Stimulated activated CD4-positive, alpha-beta T cell treated with anti-CD3 and anti-CD28 coated beads, Interleukin-15, amount 100 ng/mL, for 48 hours (primary cell): ENCODE measurements at regions not wholly inside any gene's neighbourhood (a gene's known extent, or its start where the extent isn't known, plus 50 kb on each side); places are given as distances from the start of the nearest gene placed in this dataset.
"Not testable (repeated sequence)": the region's sequence is repeated elsewhere in the genome, so short reads cannot be mapped to it uniquely, and the experiment has no call there.

ENCODE experiments used
- DNase-seq, 2 donors: peaks; one replicate each; pipeline ENCODE4 v3.0.0-alpha.2; 2020; ENCODE audit warnings: low read depth in 2 of 2

- not testable (repeated sequence) for DNase-seq
Observed at GRCh38 chr1:83251687-83252086, 747.2 kb downstream of the TTLL7 start.

GRCh38 chr1:83246780-83247179 is 752.2 kb downstream of the TTLL7 start:
- DNase-seq = not testable (repeated sequence)

GRCh38 chr1:83244832-83245231 is 754.1 kb downstream of the TTLL7 start:
- not testable (repeated sequence) for DNase-seq

- not testable (repeated sequence) for DNase-seq
Observed at GRCh38 chr1:83239568-83239967, 759.4 kb downstream of the TTLL7 start.

GRCh38 chr1:83238654-83239053 is 760.3 kb downstream of the TTLL7 start:
- DNase-seq = not testable (repeated sequence)

- not testable (repeated sequence) for DNase-seq
Observed at GRCh38 chr1:83219788-83220187, 779.1 kb downstream of the TTLL7 start.

- not testable (repeated sequence) for DNase-seq
Observed at GRCh38 chr1:83218036-83218716, 780.8 kb downstream of the TTLL7 start.

- DNase-seq = not testable (repeated sequence)
Observed at GRCh38 chr1:83214317-83214716, 784.6 kb downstream of the TTLL7 start.

- DNase-seq = not testable (repeated sequence)
Observed at GRCh38 chr1:83213648-83214047, 785.3 kb downstream of the TTLL7 start.

GRCh38 chr1:83212033-83212432 is 786.9 kb downstream of the TTLL7 start:
- not testable (repeated sequence) for DNase-seq

- not testable (repeated sequence) for DNase-seq
Observed at GRCh38 chr1:83208540-83208939, 790.4 kb downstream of the TTLL7 start.

GRCh38 chr1:83194610-83195009 is 804.3 kb downstream of the TTLL7 start:
- DNase-seq = not testable (repeated sequence)

GRCh38 chr1:83182033-83182728 is 816.8 kb downstream of the TTLL7 start:
- not testable (repeated sequence) for DNase-seq

- not testable (repeated sequence) for DNase-seq
Observed at GRCh38 chr1:83180621-83181020, 818.3 kb downstream of the TTLL7 start.

- DNase-seq = not testable (repeated sequence)
Observed at GRCh38 chr1:83167634-83168033, 831.3 kb downstream of the TTLL7 start.

GRCh38 chr1:83163879-83164475 is 835.0 kb downstream of the TTLL7 start:
- DNase-seq = not testable (repeated sequence)

GRCh38 chr1:83158924-83159323 is 840.0 kb downstream of the TTLL7 start:
- DNase-seq = not testable (repeated sequence)

GRCh38 chr1:83154306-83154705 is 844.6 kb downstream of the TTLL7 start:
- not testable (repeated sequence) for DNase-seq

- not testable (repeated sequence) for DNase-seq
Observed at GRCh38 chr1:83151167-83151898, 847.6 kb downstream of the TTLL7 start.

- DNase-seq = not testable (repeated sequence)
Observed at GRCh38 chr1:83150479-83150878, 848.5 kb downstream of the TTLL7 start.

- DNase-seq = not testable (repeated sequence)
Observed at GRCh38 chr1:83145820-83146219, 853.1 kb downstream of the TTLL7 start.

GRCh38 chr1:83142802-83143201 is 856.1 kb downstream of the TTLL7 start:
- DNase-seq = not testable (repeated sequence)
